ENCODE measurements at regions not wholly inside any gene's neighbourhood (a gene's known extent, or its start where the extent isn't known, plus 50 kb on each side); places are given as distances from the start of the nearest gene placed in this dataset.

DNA sequence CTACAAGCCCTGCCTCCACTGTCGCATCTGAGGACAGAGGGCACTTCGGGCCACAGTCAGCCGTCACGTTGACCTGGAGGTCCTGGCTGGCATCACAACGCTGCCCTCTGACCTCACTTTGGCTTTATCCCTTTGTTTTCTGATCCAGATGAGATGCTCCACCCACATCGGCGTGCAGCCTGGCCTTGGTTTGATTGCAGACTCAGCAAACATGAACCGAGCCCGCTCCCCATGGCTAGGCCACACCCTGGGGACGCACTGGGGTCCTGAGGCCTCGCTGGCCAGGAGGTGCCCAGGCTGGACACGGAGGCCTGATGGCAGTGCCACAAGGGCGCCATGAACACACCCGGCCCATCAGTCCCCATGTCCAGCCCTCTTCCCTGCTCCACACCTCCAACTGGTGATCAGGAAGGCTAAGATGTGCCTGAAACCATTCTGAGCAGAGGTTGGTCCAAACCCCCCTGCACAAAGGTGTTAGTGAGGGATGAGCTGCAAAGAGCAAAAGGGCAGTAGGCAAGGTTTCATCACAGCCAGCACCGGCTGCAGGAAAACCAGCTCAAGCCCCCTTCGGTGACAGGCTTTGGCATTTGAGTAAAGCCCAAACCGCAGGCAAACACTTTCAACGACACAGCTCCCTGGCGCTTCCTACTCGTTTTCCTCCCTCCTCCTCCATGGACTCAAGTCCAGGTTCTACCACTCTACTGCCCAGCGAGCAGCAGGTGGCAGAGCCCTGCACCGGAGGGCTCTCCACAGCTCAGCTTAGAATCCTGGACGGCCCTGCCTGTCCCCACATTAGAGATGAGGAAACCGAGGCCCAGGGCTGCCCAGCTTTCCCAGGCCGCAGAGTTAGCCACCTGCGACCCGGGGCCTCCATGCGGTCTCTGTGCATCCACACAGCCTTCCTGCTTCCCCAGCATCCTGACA is 165.8 kb downstream of the NUP210 start:
- H3K27me3 ChIP-seq (ENCODE audit: control insufficient read depth, insufficient read depth, low read length): no peaks in the 10 kb centered on the region
- no peak overlapping the region for H3K4me2 ChIP-seq (ENCODE audit: low read length)
- H3K27ac ChIP-seq: no peak overlapping the region
- no peak overlapping the region for H3K4me3 ChIP-seq (ENCODE audit: low read depth, low read length)
- no peaks in the 10 kb centered on the region for H3K79me2 ChIP-seq
- H2AFZ ChIP-seq: no peak overlapping the region
- H3K9me3 ChIP-seq (ENCODE audit: control insufficient read depth, low read length): no peaks in the 10 kb centered on the region
- H3K4me1 ChIP-seq: no peaks in the 10 kb centered on the region
- TF ChIP-seq, protein P1, sequence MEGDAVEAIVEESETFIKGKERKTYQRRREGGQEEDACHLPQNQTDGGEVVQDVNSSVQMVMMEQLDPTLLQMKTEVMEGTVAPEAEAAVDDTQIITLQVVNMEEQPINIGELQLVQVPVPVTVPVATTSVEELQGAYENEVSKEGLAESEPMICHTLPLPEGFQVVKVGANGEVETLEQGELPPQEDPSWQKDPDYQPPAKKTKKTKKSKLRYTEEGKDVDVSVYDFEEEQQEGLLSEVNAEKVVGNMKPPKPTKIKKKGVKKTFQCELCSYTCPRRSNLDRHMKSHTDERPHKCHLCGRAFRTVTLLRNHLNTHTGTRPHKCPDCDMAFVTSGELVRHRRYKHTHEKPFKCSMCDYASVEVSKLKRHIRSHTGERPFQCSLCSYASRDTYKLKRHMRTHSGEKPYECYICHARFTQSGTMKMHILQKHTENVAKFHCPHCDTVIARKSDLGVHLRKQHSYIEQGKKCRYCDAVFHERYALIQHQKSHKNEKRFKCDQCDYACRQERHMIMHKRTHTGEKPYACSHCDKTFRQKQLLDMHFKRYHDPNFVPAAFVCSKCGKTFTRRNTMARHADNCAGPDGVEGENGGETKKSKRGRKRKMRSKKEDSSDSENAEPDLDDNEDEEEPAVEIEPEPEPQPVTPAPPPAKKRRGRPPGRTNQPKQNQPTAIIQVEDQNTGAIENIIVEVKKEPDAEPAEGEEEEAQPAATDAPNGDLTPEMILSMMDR (IDR thresholded peaks at IDR 0.05): no peak
- H3K9ac ChIP-seq: no peak overlapping the region
- H3K36me3 ChIP-seq (ENCODE audit: control insufficient read depth, insufficient read depth, low read length): no peaks in the 10 kb centered on the region

DNA sequence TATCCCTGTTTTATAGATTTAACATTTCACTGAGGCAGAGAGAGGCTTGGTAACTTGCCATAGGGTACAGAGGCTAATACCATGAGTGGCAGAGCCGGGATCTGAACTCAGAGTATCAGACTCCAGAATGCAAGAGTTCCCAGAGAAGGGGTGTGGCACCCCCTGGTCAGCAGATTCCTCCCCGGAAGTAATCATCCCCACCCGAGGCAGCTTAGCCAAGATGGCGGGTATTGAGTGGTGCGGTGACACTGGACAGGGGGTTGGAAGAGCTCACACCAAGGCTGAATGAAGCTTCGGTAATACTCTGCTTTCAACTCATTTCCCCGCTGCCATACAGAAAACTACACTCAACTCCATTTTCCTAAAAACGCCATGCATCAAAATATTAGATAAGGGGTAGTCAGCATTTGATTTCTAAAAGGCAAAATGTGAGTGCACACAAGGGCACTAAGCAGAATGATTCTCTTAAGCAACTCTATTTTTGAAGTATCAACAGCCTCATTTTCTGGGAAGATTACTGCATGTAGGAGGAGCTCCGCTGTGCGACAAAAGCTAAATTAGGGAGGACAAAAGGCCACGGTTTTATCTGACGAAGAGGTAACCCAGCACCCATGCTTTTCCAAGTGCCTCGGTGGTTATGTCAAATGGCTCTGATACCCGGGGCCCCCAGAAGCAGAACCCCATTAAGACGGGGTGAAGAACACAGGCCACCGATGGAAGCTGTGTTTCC is 166.7 kb downstream of the NUP210 start:
- Histone ChIP-seq H3K4me3 (ENCODE audit: low read depth, low read length) (no peak overlapping the region), H2AFZ (no peak overlapping the region), H3K9ac (no peak overlapping the region), H3K79me2 (no peaks in the 10 kb centered on the region), H3K9me3 (ENCODE audit: control insufficient read depth, low read length) (no peaks in the 10 kb centered on the region), H3K36me3 (ENCODE audit: control insufficient read depth, insufficient read depth, low read length) (no peaks in the 10 kb centered on the region), H3K27me3 (ENCODE audit: control insufficient read depth, insufficient read depth, low read length) (no peaks in the 10 kb centered on the region), H3K4me2 (ENCODE audit: low read length) (no peak overlapping the region), H3K4me1 (no peaks in the 10 kb centered on the region), H3K27ac (no peak overlapping the region)
- TF ChIP-seq, protein P1 (IDR thresholded peaks at IDR 0.05): no peak

DNA sequence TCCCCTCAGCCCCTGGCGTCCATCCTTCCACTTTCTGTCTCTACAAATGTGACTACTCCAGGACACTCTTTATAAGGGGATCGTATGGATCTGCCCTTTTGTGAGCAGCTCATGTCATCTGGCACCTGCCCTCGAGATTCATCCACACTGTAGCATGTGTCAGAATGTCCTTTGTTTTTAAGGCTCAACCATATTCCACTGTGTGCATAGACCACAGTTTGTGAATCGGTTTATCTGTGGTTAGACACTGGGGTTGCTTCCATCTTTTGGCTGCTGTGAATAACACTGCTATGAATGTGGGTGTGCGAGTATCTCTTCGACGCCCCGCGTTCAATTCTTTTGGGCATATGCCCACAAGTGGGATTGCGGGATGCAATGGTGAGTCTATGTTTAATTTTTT is 167.9 kb downstream of the NUP210 start:
- H3K9ac ChIP-seq: no peak overlapping the region
- no peak overlapping the region for H3K4me3 ChIP-seq (ENCODE audit: low read depth, low read length)
- H3K79me2 ChIP-seq: no peaks in the 10 kb centered on the region
- TF ChIP-seq, protein P1 (IDR thresholded peaks at IDR 0.05): no peak
- no peaks in the 10 kb centered on the region for H3K27me3 ChIP-seq (ENCODE audit: control insufficient read depth, insufficient read depth, low read length)
- H3K9me3 ChIP-seq (ENCODE audit: control insufficient read depth, low read length): no peaks in the 10 kb centered on the region
- H2AFZ ChIP-seq: no peak overlapping the region
- H3K4me2 ChIP-seq (ENCODE audit: low read length): no peak overlapping the region
- no peak overlapping the region for H3K27ac ChIP-seq
- H3K4me1 ChIP-seq: no peaks in the 10 kb centered on the region
- no peaks in the 10 kb centered on the region for H3K36me3 ChIP-seq (ENCODE audit: control insufficient read depth, insufficient read depth, low read length)

DNA sequence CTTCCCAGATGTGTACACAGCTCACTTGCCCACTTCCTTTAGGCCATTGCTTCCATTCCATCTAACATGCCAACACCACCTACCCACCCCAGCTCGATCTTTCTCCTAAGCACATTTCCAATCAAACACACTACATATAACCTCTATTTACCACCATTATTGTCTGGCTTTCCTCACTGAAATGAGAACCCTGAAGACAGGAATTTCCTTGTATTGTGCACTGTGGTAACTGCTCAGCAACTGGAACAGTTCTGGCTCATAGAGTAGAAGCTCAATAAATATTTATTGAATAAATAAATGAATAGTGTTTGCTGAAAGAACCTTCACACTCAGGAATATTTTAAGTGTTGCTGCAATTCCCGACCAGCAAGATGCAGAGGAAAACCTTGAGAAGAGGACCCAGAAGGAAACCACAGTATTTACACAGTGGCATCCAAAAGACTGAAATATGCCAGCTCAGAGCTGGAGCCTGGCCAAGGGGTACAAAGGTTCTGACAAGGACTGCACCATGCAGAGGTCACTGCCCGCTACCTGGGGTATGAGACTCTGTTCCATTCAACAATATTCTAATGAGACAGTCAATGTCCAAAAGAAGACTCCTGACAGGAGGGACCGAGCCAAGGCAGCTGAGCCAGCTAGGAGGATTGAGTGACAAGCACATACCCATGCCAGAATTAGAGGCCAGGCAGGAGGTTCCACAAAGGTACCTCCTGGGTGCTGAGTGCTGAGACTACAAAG is 168.8 kb downstream of the NUP210 start:
- TF ChIP-seq, protein P1 (IDR thresholded peaks at IDR 0.05): no peak
- no peaks in the 10 kb centered on the region for H3K4me1 ChIP-seq

More for the DNA sequence above, 168.8 kb downstream of the NUP210 start:
- Histone ChIP-seq H3K27me3 (ENCODE audit: control insufficient read depth, insufficient read depth, low read length) (no peaks in the 10 kb centered on the region), H3K4me2 (ENCODE audit: low read length) (no peak overlapping the region), H3K4me3 (ENCODE audit: low read depth, low read length) (no peak overlapping the region), H3K36me3 (ENCODE audit: control insufficient read depth, insufficient read depth, low read length) (no peaks in the 10 kb centered on the region), H3K79me2 (no peaks in the 10 kb centered on the region), H3K9me3 (ENCODE audit: control insufficient read depth, low read length) (no peaks in the 10 kb centered on the region), H2AFZ (no peak overlapping the region), H3K9ac (no peak overlapping the region), H3K27ac (no peak overlapping the region)

All from parathyroid adenoma (tissue), 2 donors.